ENCODE measurements at regions not wholly inside any gene's neighbourhood (a gene's known extent, or its start where the extent isn't known, plus 50 kb on each side); places are given as distances from the start of the nearest gene placed in this dataset.

DNA sequence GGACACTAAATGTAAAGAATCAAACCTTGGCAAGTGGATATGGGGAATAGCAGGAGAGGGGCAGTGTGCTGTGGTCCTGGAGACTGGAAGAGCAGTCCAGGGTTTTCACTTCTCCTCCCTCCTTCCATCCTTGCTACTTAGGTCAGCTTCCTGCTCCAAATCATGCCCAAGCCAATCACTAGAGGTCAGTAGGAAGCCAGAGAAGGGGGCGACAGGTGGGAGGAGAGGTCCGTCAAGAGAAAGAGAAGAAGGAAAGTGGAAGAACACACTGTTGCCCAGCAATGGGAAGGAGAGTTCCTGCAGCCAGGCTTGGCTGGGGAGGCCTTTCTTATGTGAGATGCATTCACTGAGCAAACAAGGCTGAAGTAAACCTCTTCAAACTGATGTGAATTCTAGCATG lies 289.6 kb downstream of the DTWD2 start:
- DNase-seq (ENCODE audit: low read depth) = no peak
- H3K4me3 ChIP-seq (replicated peaks; ENCODE audit: low read depth, low read length) = no peak overlapping the region
- no peak for TF ChIP-seq CTCF (IDR thresholded peaks at IDR 0.05; ENCODE audit: low read length, missing control alignments)

GRCh38 chr5:118696076-118696475 lies 292.3 kb downstream of the DTWD2 start:
- no peak for DNase-seq (ENCODE audit: low read depth)
- no peak overlapping the region for H3K4me3 ChIP-seq (replicated peaks; ENCODE audit: low read depth, low read length)
- no peak for TF ChIP-seq CTCF (IDR thresholded peaks at IDR 0.05; ENCODE audit: low read length, missing control alignments)

DNA sequence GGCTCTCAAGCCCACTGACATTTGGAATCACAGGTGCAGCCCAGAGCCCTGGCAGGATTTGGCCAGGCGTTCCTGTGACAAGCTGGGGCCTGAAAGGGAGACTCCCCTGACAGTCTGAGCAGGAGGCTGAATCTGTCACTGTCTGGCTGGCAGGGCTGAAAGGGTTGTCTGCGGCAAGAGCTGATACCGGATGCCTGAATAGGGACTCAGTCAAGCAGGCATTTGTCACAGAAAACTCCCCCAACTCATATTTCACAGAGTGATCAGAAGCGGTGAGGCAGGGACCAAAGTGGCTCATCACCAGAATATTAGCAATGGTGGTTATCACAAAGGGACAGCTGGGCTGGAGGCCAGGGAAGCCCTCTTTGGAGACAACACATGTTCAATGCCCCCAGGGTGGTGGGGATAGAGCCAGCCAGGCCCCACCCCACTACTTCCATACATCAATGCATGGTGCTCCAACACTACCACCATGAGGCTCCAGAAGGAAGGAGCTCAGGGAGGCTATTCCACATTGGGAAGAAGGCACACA lies 295.5 kb downstream of the DTWD2 start:
- no peak for TF ChIP-seq CTCF (IDR thresholded peaks at IDR 0.05; ENCODE audit: low read length, missing control alignments)
- no peak overlapping the region for H3K4me3 ChIP-seq (replicated peaks; ENCODE audit: low read depth, low read length)
- no peak for DNase-seq (ENCODE audit: low read depth)

- H3K4me3 ChIP-seq (replicated peaks; ENCODE audit: low read depth, low read length) = no peak overlapping the region
- no peak for DNase-seq (ENCODE audit: low read depth)
- no peak for TF ChIP-seq CTCF (IDR thresholded peaks at IDR 0.05; ENCODE audit: low read length, missing control alignments)
These were observed 300.4 kb downstream of the DTWD2 start for GRCh38 chr5:118687661-118688621.

DNA sequence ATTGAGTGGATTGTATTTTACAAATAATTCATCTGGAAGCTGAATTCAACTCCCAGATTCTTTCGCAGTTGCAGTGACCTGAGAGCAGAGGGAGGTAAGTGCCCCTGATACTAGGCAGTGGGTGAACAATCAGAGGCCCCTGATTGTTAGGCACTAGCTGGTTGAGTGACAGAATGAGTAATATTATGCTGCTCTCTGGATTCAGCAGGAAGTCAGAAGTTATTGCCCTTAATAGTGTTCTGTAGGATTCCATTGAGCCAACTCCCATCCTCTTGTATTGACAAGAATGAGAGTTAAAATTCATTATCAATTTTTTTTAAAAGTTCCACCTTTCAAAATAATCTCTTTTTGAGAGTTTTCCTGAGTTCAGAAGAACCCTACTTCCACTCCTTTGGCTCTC lies 301.2 kb downstream of the DTWD2 start:
- no peak overlapping the region for H3K4me3 ChIP-seq (replicated peaks; ENCODE audit: low read depth, low read length)
- TF ChIP-seq CTCF (IDR thresholded peaks at IDR 0.05; ENCODE audit: low read length, missing control alignments) = no peak
- DNase-seq (ENCODE audit: low read depth) = no peak

- no peak overlapping the region for H3K4me3 ChIP-seq (replicated peaks; ENCODE audit: low read depth, low read length)
- no peak for TF ChIP-seq CTCF (IDR thresholded peaks at IDR 0.05; ENCODE audit: low read length, missing control alignments)
- no peak for DNase-seq (ENCODE audit: low read depth)
These were observed 306.7 kb downstream of the DTWD2 start for GRCh38 chr5:118681655-118682054.
